ENCODE measurements at regions not wholly inside any gene's neighbourhood (a gene's known extent, or its start where the extent isn't known, plus 50 kb on each side); places are given as distances from the start of the nearest gene placed in this dataset.

- TF ChIP-seq CTCF (IDR thresholded peaks at IDR 0.05; ENCODE audit: low read length) (no peak), EZH2 (optimal IDR thresholded peaks at IDR 0.05; ENCODE audit: low read depth, low read length) (no peak)
Observed at GRCh38 chr20:61134296-61135030, 117.6 kb upstream of the CDH4 start.
